ENCODE measurements at regions not wholly inside any gene's neighbourhood (a gene's known extent, or its start where the extent isn't known, plus 50 kb on each side); places are given as distances from the start of the nearest gene placed in this dataset.

DNA sequence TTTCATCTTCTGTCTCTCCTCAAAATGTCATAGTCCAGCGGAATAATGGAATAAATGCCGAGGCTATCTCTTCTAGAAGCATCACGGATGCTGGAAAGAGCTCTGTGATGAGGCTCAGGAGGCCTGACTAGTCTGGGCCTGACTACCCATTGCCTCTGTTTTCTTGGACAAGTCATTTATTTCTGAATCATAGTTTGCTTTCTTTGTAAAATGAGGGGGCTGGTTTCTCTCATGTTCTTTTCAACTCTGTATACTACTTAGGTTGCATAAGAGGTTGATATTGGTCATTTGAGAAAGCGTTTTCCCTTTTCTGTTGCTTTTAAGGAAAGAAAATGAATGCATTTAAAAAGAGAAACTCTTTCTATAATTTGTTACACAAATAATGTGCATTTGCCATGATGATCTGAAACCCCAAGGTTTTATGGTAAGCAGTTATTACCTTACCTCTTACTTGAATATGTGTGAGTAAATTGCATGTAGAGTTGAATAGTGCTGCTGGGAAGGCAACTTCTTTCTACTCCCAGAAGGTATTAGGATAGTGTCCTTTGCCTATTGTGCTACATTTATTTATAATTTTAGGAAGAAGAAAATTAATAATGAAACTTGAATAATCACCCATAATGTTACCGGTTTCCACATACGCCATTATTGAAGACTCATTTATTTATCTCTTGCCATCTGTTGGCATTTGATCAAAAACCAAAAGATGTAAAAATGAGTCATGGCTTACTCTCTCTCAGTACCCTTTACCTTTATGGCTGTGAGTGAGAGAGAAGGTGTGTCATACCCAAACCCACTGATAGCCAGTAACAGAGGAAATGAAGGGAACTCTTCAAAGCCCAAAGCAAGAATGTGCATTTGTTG is 179.1 kb downstream of the FASLG start:
- TF ChIP-seq POLR2A (IDR thresholded peaks at IDR 0.05) = no peak
- TF ChIP-seq, protein P1, sequence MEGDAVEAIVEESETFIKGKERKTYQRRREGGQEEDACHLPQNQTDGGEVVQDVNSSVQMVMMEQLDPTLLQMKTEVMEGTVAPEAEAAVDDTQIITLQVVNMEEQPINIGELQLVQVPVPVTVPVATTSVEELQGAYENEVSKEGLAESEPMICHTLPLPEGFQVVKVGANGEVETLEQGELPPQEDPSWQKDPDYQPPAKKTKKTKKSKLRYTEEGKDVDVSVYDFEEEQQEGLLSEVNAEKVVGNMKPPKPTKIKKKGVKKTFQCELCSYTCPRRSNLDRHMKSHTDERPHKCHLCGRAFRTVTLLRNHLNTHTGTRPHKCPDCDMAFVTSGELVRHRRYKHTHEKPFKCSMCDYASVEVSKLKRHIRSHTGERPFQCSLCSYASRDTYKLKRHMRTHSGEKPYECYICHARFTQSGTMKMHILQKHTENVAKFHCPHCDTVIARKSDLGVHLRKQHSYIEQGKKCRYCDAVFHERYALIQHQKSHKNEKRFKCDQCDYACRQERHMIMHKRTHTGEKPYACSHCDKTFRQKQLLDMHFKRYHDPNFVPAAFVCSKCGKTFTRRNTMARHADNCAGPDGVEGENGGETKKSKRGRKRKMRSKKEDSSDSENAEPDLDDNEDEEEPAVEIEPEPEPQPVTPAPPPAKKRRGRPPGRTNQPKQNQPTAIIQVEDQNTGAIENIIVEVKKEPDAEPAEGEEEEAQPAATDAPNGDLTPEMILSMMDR (IDR thresholded peaks at IDR 0.05) = no peak

Data from uterus (tissue), 2 donors.